Prostate gland (tissue), 2 donors: ENCODE measurements at regions not wholly inside any gene's neighbourhood (a gene's known extent, or its start where the extent isn't known, plus 50 kb on each side); places are given as distances from the start of the nearest gene placed in this dataset.

Experiments used
- DNase-seq: peaks from one replicate; pipeline ENCODE4 v3.0.0-alpha.2; 2019; ENCODE audit warnings: low spot score
- H3K27ac ChIP-seq, 2 donors: fragments of 200-600 bp; sonication (generic); 2 replicates each; pipeline ENCODE4 v1.5.1; 2017 to 2019
- H3K27me3 ChIP-seq: fragments of 200-600 bp; sonication (generic); replicated peaks from 2 replicates; pipeline ENCODE4 v1.5.1; 2019; ENCODE audit not compliant: insufficient read depth
- H3K36me3 ChIP-seq, 2 donors: fragments of 200-600 bp; sonication (generic); 1 replicate in 1 of 2; 2 replicates in 1 of 2; pipeline versions ENCODE4 v1.5.1 to v1.8.1; 2017 to 2019
- H3K4me1 ChIP-seq: fragments of 200-600 bp; sonication (generic); replicated peaks from 2 replicates; pipeline ENCODE4 v1.5.1; 2019
- H3K4me3 ChIP-seq, 2 donors: fragments of 200-600 bp; sonication (generic); 2 replicates each; pipeline ENCODE4 v1.5.1; 2017 to 2019
- H3K9me3 ChIP-seq: fragments of 200-600 bp; sonication (generic); 2 replicates; pipeline ENCODE4 v1.5.1; 2017
- CTCF ChIP-seq, 4 experiments: fragments of 200-600 bp in 2 of 4; fragments of 450-650 bp in 2 of 4; sonication (generic) in 2 of 4; IDR thresholded peaks; 1 replicate in 3 of 4; 2 replicates in 1 of 4; pipeline ENCODE4 v1.5.1; 2016 to 2019; ENCODE audit warnings: antibody characterized with exemption in 4 of 4, mild to moderate bottlenecking in 2 of 4, moderate library complexity in 2 of 4
- POLR2A ChIP-seq: fragments of 450-650 bp; IDR thresholded peaks from one replicate; pipeline ENCODE4 v1.6.1; 2016; ENCODE audit warnings: antibody characterized with exemption, mild to moderate bottlenecking
- POLR2AphosphoS5 ChIP-seq: sonication (generic); formaldehyde crosslinking; IDR thresholded peaks from one replicate; pipeline ENCODE4 v1.6.1; 2017; ENCODE audit warnings: antibody characterized with exemption
- WGBS: methylation state at CpG from one replicate; pipeline ENCODE4 v1.1.5; 2018; 5-methylcytosine and 5-hydroxymethylcytosine counted together
- intact Hi-C: fragments of 100-400 bp; cut with DNase I; formaldehyde crosslinking; loops from one replicate; pipeline ENCODE4 v1.14.2; 2022

- WGBS = 73% methylated on average over 14 of the region's 14 CpGs
- H3K9me3 ChIP-seq = no peaks in the 10 kb centered on the region
- intact Hi-C loops = no loop called here
- no peak overlapping the region for H3K4me3 ChIP-seq
- no peaks in the 10 kb centered on the region for H3K27me3 ChIP-seq
- no peak for DNase-seq
- no peaks in the 10 kb centered on the region for H3K36me3 ChIP-seq
- no peak for TF ChIP-seq POLR2AphosphoS5
- TF ChIP-seq CTCF (IDR thresholded peaks at IDR 0.05) = no peak
- TF ChIP-seq POLR2A = no peak
- no peaks in the 10 kb centered on the region for H3K4me1 ChIP-seq
- H3K27ac ChIP-seq = no peak overlapping the region
Observed at GRCh38 chr1:232110281-232111090, 483.9 kb downstream of the DISC1 start.

DNA sequence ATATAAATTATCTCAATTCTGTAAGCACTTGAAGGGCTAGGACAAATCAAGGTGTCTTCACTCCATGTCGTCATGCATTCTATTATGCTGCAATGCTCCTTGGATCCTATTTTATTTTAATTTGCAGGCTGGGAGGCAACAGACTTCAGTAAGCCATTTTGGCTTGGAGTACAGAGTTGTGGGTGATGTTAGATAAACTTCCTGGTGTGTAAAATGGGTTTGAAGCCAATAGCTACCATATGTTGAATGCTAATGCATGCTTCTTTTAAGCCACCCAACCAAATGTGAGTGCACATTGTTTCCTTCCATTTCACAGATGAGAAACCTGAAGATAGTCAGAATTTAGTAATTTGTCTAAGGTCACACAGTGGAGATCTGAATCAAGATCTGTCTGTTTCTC is 482.8 kb downstream of the DISC1 start:
- no peaks in the 10 kb centered on the region for H3K36me3 ChIP-seq
- intact Hi-C loops = no loop called here
- whole genome bisulfite sequencing = 97% methylated on average over 1 of the region's 1 CpG
- TF ChIP-seq POLR2AphosphoS5 (no peak), POLR2A (no peak), CTCF (IDR thresholded peaks at IDR 0.05) (no peak)
- no peak for DNase-seq
- no peak overlapping the region for H3K4me3 ChIP-seq
- no peaks in the 10 kb centered on the region for H3K9me3 ChIP-seq
- H3K27me3 ChIP-seq = no peaks in the 10 kb centered on the region
- no peak overlapping the region for H3K27ac ChIP-seq
- H3K4me1 ChIP-seq = no peaks in the 10 kb centered on the region

DNA sequence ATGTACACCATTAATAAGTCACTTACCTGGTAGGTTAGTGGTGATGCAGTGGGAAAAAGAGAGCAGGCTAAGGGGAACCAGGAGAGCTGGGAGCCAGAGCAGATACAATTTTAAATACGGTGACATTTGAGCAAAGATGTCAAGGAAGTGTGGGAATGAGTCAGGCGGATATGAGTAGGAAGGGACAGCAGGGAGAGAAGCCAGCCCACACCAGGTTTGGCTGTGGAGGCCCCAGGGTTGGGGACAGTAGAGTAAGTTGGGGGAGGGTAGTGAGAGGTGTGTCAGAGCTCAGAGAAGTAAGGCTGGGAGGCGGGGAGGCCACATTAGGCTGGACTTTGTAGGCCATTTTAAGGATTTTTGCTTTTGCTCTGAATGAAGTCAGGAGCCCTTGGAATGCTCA is 482.0 kb downstream of the DISC1 start:
- Histone ChIP-seq H3K4me1 (no peaks in the 10 kb centered on the region), H3K27me3 (no peaks in the 10 kb centered on the region), H3K4me3 (no peak overlapping the region), H3K36me3 (no peaks in the 10 kb centered on the region), H3K27ac (no peak overlapping the region), H3K9me3 (no peaks in the 10 kb centered on the region)
- WGBS = 93% methylated on average over 3 of the region's 3 CpGs
- intact Hi-C loops = no loop called here
- no peak for TF ChIP-seq POLR2A
- TF ChIP-seq POLR2AphosphoS5 = no peak
- TF ChIP-seq CTCF (IDR thresholded peaks at IDR 0.05) = no peak
- DNase-seq = no peak

DNA sequence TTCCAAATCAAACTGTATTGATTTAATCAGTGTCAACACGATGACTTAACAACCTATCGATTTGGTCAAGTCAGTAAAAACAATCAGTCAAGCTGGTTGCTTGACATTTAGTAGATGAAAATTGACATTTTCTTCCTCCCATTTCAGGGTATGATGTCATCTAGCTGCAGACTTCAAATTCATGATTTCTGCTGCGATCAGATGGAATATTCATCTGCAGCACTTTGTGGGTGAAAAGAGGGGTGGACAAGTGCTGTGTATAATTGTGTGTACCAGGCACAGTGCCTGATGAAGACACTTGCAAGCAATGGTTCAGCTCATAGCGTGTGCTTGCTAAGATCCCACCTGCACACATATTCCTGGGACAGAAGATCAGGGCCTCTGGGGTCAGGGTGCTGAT is 479.8 kb downstream of the DISC1 start:
- intact Hi-C loops = no loop called here
- H3K4me1 ChIP-seq = no peaks in the 10 kb centered on the region
- H3K36me3 ChIP-seq = no peaks in the 10 kb centered on the region
- DNase-seq = no peak
- H3K27ac ChIP-seq = no peak overlapping the region
- H3K27me3 ChIP-seq = no peaks in the 10 kb centered on the region
- no peak for TF ChIP-seq POLR2A
- no peak for TF ChIP-seq CTCF (IDR thresholded peaks at IDR 0.05)
- no peak for TF ChIP-seq POLR2AphosphoS5
- WGBS = 75% methylated on average over 4 of the region's 4 CpGs
- H3K9me3 ChIP-seq = no peaks in the 10 kb centered on the region
- H3K4me3 ChIP-seq = no peak overlapping the region

GRCh38 chr1:232105561-232105960 is 479.0 kb downstream of the DISC1 start:
- Histone ChIP-seq H3K36me3 (no peaks in the 10 kb centered on the region), H3K27ac (no peak overlapping the region), H3K9me3 (no peaks in the 10 kb centered on the region), H3K27me3 (no peaks in the 10 kb centered on the region), H3K4me1 (no peaks in the 10 kb centered on the region), H3K4me3 (no peak overlapping the region)
- no peak for DNase-seq
- intact Hi-C loops = no loop called here
- 82% methylated on average over 7 of the region's 7 CpGs for WGBS
- TF ChIP-seq POLR2AphosphoS5 = no peak
- no peak for TF ChIP-seq CTCF (IDR thresholded peaks at IDR 0.05)
- no peak for TF ChIP-seq POLR2A
